Upper lobe of left lung (tissue), 4 donors: ENCODE measurements at regions not wholly inside any gene's neighbourhood (a gene's known extent, or its start where the extent isn't known, plus 50 kb on each side); places are given as distances from the start of the nearest gene placed in this dataset.

Source experiments
- CTCF ChIP-seq, 6 experiments: fragments of 450-650 bp in 4 of 6; fragments of 200-600 bp in 2 of 6; sonication (generic) in 2 of 6; IDR thresholded peaks; one replicate each; pipeline ENCODE4 v1.5.1; 2016 to 2019; ENCODE audit warnings: antibody characterized with exemption in 6 of 6
- EP300 ChIP-seq, 4 donors: sonication (generic); formaldehyde crosslinking; IDR thresholded peaks; one replicate each; pipeline ENCODE4 v1.5.1; 2017; ENCODE audit warnings: antibody characterized with exemption in 4 of 4, control low read depth in 2 of 4
- POLR2A ChIP-seq, 4 donors: fragments of 450-650 bp; IDR thresholded peaks; one replicate each; pipeline ENCODE4 v1.5.1; 2016 to 2017; ENCODE audit warnings: antibody characterized with exemption in 4 of 4, mild to moderate bottlenecking in 2 of 4
- POLR2AphosphoS5 ChIP-seq, 2 donors: sonication (generic); formaldehyde crosslinking; IDR thresholded peaks; one replicate each; pipeline ENCODE4 v1.5.1; 2017; ENCODE audit warnings: antibody characterized with exemption in 2 of 2

GRCh38 chr4:180153587-180153986 is 2089.6 kb upstream of the TENM3 start:
- TF ChIP-seq POLR2A (IDR thresholded peaks at IDR 0.05): no peak
- no peak for TF ChIP-seq CTCF (IDR thresholded peaks at IDR 0.05)
- TF ChIP-seq POLR2AphosphoS5 (IDR thresholded peaks at IDR 0.05): no peak
- TF ChIP-seq EP300 (IDR thresholded peaks at IDR 0.05): no peak
